HEK293 (cell line): ENCODE measurements at regions not wholly inside any gene's neighbourhood (a gene's known extent, or its start where the extent isn't known, plus 50 kb on each side); places are given as distances from the start of the nearest gene placed in this dataset.

Experiments
- CTCF ChIA-PET: fragments of 350-600 bp; formaldehyde crosslinking; extraction: SDS; loops from one replicate; lab custom pipeline; 2021; ENCODE audit warnings: antibody characterized with exemption; lab: Yijun Ruan, JAX
- POLR2A ChIA-PET: fragments of 300-600 bp; formaldehyde crosslinking; extraction: SDS; loops from one replicate; lab custom pipeline; 2020; ENCODE audit warnings: antibody characterized with exemption, inconsistent platforms; lab: Yijun Ruan, JAX
- H3K27ac ChIP-seq: fragments of 200-500 bp; sonication (Bioruptor generic); 2 replicates; pipeline ENCODE4 v1.5.1; 2014; ENCODE audit warnings: low read depth, low read length, control low read depth, inconsistent platforms; ENCODE audit errors: extremely low read depth
- H3K36me3 ChIP-seq, 2 experiments: fragments of 200-500 bp in 1 of 2; sonication (Bioruptor generic) in 1 of 2; 1 replicate in 1 of 2; 2 replicates in 1 of 2; pipeline ENCODE4 v1.5.1; 2014 to 2017; ENCODE audit warnings: inconsistent platforms in 2 of 2, low read length in 2 of 2; ENCODE audit not compliant: control insufficient read depth in 2 of 2, insufficient read depth in 1 of 2
- H3K4me1 ChIP-seq: fragments of 200-500 bp; sonication (Bioruptor generic); 2 replicates; pipeline ENCODE4 v1.5.1; 2014; ENCODE audit warnings: mild to moderate bottlenecking, low read length, inconsistent platforms; ENCODE audit not compliant: control insufficient read depth, insufficient read depth
- H3K4me3 ChIP-seq: 2 replicates; pipeline ENCODE4 v1.5.1; 2011; ENCODE audit warnings: low read depth, mild to moderate bottlenecking, control low read depth, low read length, moderate library complexity
- H3K9me3 ChIP-seq: fragments of 200-500 bp; sonication (Bioruptor generic); 2 replicates; pipeline ENCODE4 v1.5.1; 2014; ENCODE audit warnings: low read depth, low read length, inconsistent platforms; ENCODE audit not compliant: control insufficient read depth, insufficient read depth
- BCL11A ChIP-seq: fragments of 450-650 bp; formaldehyde crosslinking; IDR thresholded peaks from 2 replicates; pipeline ENCODE4 v1.5.1; 2016; ENCODE audit warnings: low read depth, missing biosample characterization, missing genetic modification characterization
- ELK4 ChIP-seq: IDR thresholded peaks from 2 replicates; pipeline ENCODE4 v1.6.1; 2011; ENCODE audit warnings: mild to moderate bottlenecking, low read depth, low read length, borderline replicate concordance
- FEZF1 ChIP-seq: fragments of 450-650 bp; formaldehyde crosslinking; IDR thresholded peaks from 2 replicates; pipeline ENCODE4 v1.5.1; 2016; ENCODE audit warnings: missing biosample characterization, missing genetic modification characterization
- GLIS2 ChIP-seq: fragments of 450-650 bp; formaldehyde crosslinking; IDR thresholded peaks from 2 replicates; pipeline ENCODE4 v1.5.1; 2016; ENCODE audit warnings: missing biosample characterization, missing genetic modification characterization
- HOXD13 ChIP-seq: sonication (generic); formaldehyde crosslinking; IDR thresholded peaks from 2 replicates; pipeline ENCODE4 v1.8.0; 2022; ENCODE audit warnings: missing genetic modification reagents, borderline replicate concordance
- IKZF3 ChIP-seq: fragments of 450-650 bp; IDR thresholded peaks from 2 replicates; pipeline ENCODE4 v1.5.0; 2018; ENCODE audit warnings: missing biosample characterization, mild to moderate bottlenecking, missing genetic modification characterization, moderate library complexity
- KLF1 ChIP-seq: fragments of 450-650 bp; formaldehyde crosslinking; IDR thresholded peaks from 2 replicates; pipeline ENCODE4 v1.5.1; 2016; ENCODE audit warnings: missing biosample characterization, missing genetic modification characterization
- KLF10 ChIP-seq: fragments of 450-650 bp; IDR thresholded peaks from 2 replicates; pipeline ENCODE4 v1.5.1; 2018; ENCODE audit warnings: missing biosample characterization, mild to moderate bottlenecking, missing genetic modification characterization
- KLF16 ChIP-seq: fragments of 450-650 bp; formaldehyde crosslinking; IDR thresholded peaks from 2 replicates; pipeline ENCODE4 v1.5.1; 2017; ENCODE audit warnings: missing biosample characterization, missing genetic modification characterization
- KLF17 ChIP-seq: fragments of 450-650 bp; formaldehyde crosslinking; IDR thresholded peaks from 2 replicates; pipeline ENCODE4 v1.5.1; 2016; ENCODE audit warnings: missing biosample characterization, missing genetic modification characterization
- PRDM4 ChIP-seq: fragments of 450-650 bp; formaldehyde crosslinking; IDR thresholded peaks from 2 replicates; pipeline ENCODE4 v1.5.1; 2017; ENCODE audit warnings: missing biosample characterization, missing genetic modification characterization
- SCRT1 ChIP-seq: fragments of 450-650 bp; formaldehyde crosslinking; IDR thresholded peaks from 2 replicates; pipeline ENCODE4 v1.5.1; 2016; ENCODE audit warnings: missing biosample characterization, missing genetic modification characterization, borderline replicate concordance
- ZFP41 ChIP-seq: fragments of 450-650 bp; formaldehyde crosslinking; IDR thresholded peaks from 2 replicates; pipeline ENCODE4 v1.5.1; 2016; ENCODE audit warnings: missing biosample characterization, missing genetic modification characterization, borderline replicate concordance
- ZIC2 ChIP-seq: fragments of 450-650 bp; formaldehyde crosslinking; IDR thresholded peaks from 2 replicates; pipeline ENCODE4 v1.5.1; 2016; ENCODE audit warnings: missing biosample characterization, missing genetic modification characterization
- ZNF121 ChIP-seq: fragments of 450-650 bp; formaldehyde crosslinking; IDR thresholded peaks from 2 replicates; pipeline ENCODE4 v1.5.1; 2016; ENCODE audit warnings: missing biosample characterization, missing genetic modification characterization
- ZNF16 ChIP-seq: fragments of 450-650 bp; formaldehyde crosslinking; IDR thresholded peaks from 2 replicates; pipeline ENCODE4 v1.5.1; 2016; ENCODE audit warnings: low read depth, missing biosample characterization, missing genetic modification characterization
- ZNF311 ChIP-seq: fragments of 450-650 bp; formaldehyde crosslinking; IDR thresholded peaks from 2 replicates; pipeline ENCODE4 v1.5.1; 2017; ENCODE audit warnings: missing biosample characterization, missing genetic modification characterization, borderline replicate concordance
- ZNF354C ChIP-seq: fragments of 450-650 bp; formaldehyde crosslinking; IDR thresholded peaks from 2 replicates; pipeline ENCODE4 v1.5.1; 2016; ENCODE audit warnings: missing biosample characterization, missing genetic modification characterization, low read depth, borderline replicate concordance
- ZNF398 ChIP-seq: fragments of 450-650 bp; formaldehyde crosslinking; IDR thresholded peaks from 2 replicates; pipeline ENCODE4 v1.5.1; 2017; ENCODE audit warnings: missing biosample characterization, missing genetic modification characterization
- ZNF416 ChIP-seq: fragments of 450-650 bp; formaldehyde crosslinking; IDR thresholded peaks from 2 replicates; pipeline ENCODE4 v1.5.1; 2016; ENCODE audit warnings: missing biosample characterization, missing genetic modification characterization
- ZNF426 ChIP-seq: fragments of 450-650 bp; formaldehyde crosslinking; IDR thresholded peaks from 2 replicates; pipeline ENCODE4 v1.5.1; 2017; ENCODE audit warnings: missing biosample characterization, missing genetic modification characterization, mild to moderate bottlenecking, inconsistent platforms, moderate library complexity
- ZNF513 ChIP-seq: fragments of 450-650 bp; IDR thresholded peaks from 2 replicates; pipeline ENCODE4 v1.5.1; 2018; ENCODE audit warnings: missing biosample characterization, missing genetic modification characterization
- ZNF596 ChIP-seq: fragments of 450-650 bp; IDR thresholded peaks from 2 replicates; pipeline ENCODE4 v1.5.0; 2018; ENCODE audit warnings: missing biosample characterization, mild to moderate bottlenecking, missing genetic modification characterization, moderate library complexity
- ZNF747 ChIP-seq: fragments of 450-650 bp; formaldehyde crosslinking; IDR thresholded peaks from 2 replicates; pipeline ENCODE4 v1.5.1; 2016; ENCODE audit warnings: missing biosample characterization, missing genetic modification characterization
- ZNF776 ChIP-seq: fragments of 450-650 bp; formaldehyde crosslinking; IDR thresholded peaks from 2 replicates; pipeline ENCODE4 v1.5.0; 2017; ENCODE audit warnings: missing biosample characterization, missing genetic modification characterization, borderline replicate concordance
- ZNF792 ChIP-seq: fragments of 450-650 bp; formaldehyde crosslinking; IDR thresholded peaks from 2 replicates; pipeline ENCODE4 v1.5.1; 2016; ENCODE audit warnings: missing biosample characterization, missing genetic modification characterization

- TF ChIP-seq PRDM4 (tag by site-specific recombination), result no peak
- no peak for TF ChIP-seq ZNF513
- no peak for TF ChIP-seq FEZF1 (tag by site-specific recombination)
- TF ChIP-seq ZNF416, result no peak
- no peak for TF ChIP-seq ZNF792 (tag by site-specific recombination)
- no peak for TF ChIP-seq HOXD13
- no peak for TF ChIP-seq ZNF426 (tag by site-specific recombination)
- TF ChIP-seq ZFP41 (tag by site-specific recombination), result no peak
- TF ChIP-seq ZNF354C, result no peak
Measured at GRCh38 chr10:52379287-52379686, 65.2 kb downstream of the DKK1 start (continued).

- POLR2A ChIA-PET, result no interaction called here
- Histone ChIP-seq H3K36me3 (no peaks in the 10 kb centered on the region), H3K4me1 (no peaks in the 10 kb centered on the region), H3K4me3 (no peak overlapping the region), H3K27ac (no peak overlapping the region), H3K9me3 (no peaks in the 10 kb centered on the region)
- CTCF ChIA-PET, result no interaction called here
- TF ChIP-seq KLF16 (tag by site-specific recombination), result no peak
- TF ChIP-seq IKZF3 (tag by site-specific recombination), result no peak
- no peak for TF ChIP-seq ZNF596 (tag by site-specific recombination)
- no peak for TF ChIP-seq BCL11A (tag by site-specific recombination)
- no peak for TF ChIP-seq ZNF16 (tag by site-specific recombination)
- TF ChIP-seq ZNF776 (tag by site-specific recombination), result no peak
- no peak for TF ChIP-seq ZNF398 (tag by site-specific recombination)
- no peak for TF ChIP-seq GLIS2
- TF ChIP-seq ZIC2 (tag by site-specific recombination), result no peak
- no peak for TF ChIP-seq ELK4
Measured at GRCh38 chr10:52383088-52383487, 69.0 kb downstream of the DKK1 start.

- Histone ChIP-seq H3K4me3 (no peak overlapping the region), H3K36me3 (no peaks in the 10 kb centered on the region), H3K9me3 (no peaks in the 10 kb centered on the region), H3K27ac (no peak overlapping the region), H3K4me1 (no peaks in the 10 kb centered on the region)
- POLR2A ChIA-PET, result no interaction called here
- CTCF ChIA-PET, result no interaction called here
- TF ChIP-seq SCRT1 (tag by site-specific recombination) (no peak), ZNF311 (tag by site-specific recombination) (no peak), ZNF121 (no peak), KLF10 (tag by site-specific recombination) (no peak), KLF17 (tag by site-specific recombination) (no peak), KLF1 (tag by site-specific recombination) (no peak), ZNF747 (tag by site-specific recombination) (no peak)
Measured at GRCh38 chr10:52387744-52388143, 73.7 kb downstream of the DKK1 start.
